22Rv1 (cell line): ENCODE measurements at regions not wholly inside any gene's neighbourhood (a gene's known extent, or its start where the extent isn't known, plus 50 kb on each side); places are given as distances from the start of the nearest gene placed in this dataset.

Source experiments
- H3K27ac ChIP-seq: fragments of 450-650 bp; 2 replicates; pipeline ENCODE4 v1.5.1; 2017
- ZFX ChIP-seq: fragments of 450-650 bp; IDR thresholded peaks from 2 replicates; pipeline ENCODE4 v1.6.1; 2017; ENCODE audit warnings: antibody characterized with exemption, borderline replicate concordance
- TF ChIP-seq, protein P1 (sequence below): fragments of 450-650 bp; IDR thresholded peaks from 2 replicates; pipeline ENCODE4 v1.5.1; 2017; ENCODE audit warnings: mild to moderate bottlenecking

DNA sequence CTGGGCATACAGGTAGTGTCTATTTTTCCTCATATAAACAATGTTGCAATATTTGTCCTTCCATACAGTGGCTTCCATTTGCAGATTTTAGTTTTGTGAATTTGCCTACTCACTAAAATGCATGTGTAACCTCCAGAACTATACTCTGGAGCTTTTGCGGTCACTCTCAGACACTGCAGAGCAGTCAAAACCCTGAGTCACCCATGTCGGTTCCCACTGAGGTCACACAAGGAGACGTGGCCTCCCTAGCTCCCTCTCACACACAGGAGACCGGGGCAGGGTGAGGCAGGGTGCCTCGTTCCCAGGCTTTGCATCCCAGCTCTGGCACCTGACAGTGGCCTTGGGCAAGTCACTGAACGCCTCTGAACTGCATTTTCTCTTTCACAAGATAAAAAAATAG, 55.5 kb upstream of the ZNF354A start:
- no peak overlapping the region for H3K27ac ChIP-seq
- TF ChIP-seq, protein P1, sequence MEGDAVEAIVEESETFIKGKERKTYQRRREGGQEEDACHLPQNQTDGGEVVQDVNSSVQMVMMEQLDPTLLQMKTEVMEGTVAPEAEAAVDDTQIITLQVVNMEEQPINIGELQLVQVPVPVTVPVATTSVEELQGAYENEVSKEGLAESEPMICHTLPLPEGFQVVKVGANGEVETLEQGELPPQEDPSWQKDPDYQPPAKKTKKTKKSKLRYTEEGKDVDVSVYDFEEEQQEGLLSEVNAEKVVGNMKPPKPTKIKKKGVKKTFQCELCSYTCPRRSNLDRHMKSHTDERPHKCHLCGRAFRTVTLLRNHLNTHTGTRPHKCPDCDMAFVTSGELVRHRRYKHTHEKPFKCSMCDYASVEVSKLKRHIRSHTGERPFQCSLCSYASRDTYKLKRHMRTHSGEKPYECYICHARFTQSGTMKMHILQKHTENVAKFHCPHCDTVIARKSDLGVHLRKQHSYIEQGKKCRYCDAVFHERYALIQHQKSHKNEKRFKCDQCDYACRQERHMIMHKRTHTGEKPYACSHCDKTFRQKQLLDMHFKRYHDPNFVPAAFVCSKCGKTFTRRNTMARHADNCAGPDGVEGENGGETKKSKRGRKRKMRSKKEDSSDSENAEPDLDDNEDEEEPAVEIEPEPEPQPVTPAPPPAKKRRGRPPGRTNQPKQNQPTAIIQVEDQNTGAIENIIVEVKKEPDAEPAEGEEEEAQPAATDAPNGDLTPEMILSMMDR, result no peak
- no peak for TF ChIP-seq ZFX

DNA sequence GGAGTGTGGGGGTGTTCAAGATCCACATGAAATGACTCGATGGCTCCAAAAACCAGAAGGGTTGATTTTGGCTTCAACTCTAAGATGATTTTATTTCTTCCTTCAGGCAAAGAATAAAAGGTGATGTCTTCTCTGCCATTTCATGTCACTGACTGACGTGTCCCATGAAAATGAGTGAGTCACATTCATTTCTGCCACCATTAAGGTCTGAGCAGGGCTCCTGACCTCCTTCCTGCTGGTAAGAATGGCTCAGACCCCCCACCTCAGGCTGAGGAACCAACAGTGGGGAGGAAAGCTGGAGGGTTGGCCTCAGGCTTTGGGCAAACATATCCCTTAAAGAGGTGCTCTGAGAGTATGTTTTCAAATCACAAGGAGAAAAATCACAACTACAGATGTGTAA, 53.9 kb upstream of the ZNF354A start:
- H3K27ac ChIP-seq, result no peak overlapping the region
- TF ChIP-seq, protein P1, result no peak
- TF ChIP-seq ZFX, result no peak

- TF ChIP-seq, protein P1, result no peak
- TF ChIP-seq ZFX, result no peak
- H3K27ac ChIP-seq, result no peak overlapping the region
Measured at GRCh38 chr5:178781936-178782335, 51.5 kb upstream of the ZNF354A start.

DNA sequence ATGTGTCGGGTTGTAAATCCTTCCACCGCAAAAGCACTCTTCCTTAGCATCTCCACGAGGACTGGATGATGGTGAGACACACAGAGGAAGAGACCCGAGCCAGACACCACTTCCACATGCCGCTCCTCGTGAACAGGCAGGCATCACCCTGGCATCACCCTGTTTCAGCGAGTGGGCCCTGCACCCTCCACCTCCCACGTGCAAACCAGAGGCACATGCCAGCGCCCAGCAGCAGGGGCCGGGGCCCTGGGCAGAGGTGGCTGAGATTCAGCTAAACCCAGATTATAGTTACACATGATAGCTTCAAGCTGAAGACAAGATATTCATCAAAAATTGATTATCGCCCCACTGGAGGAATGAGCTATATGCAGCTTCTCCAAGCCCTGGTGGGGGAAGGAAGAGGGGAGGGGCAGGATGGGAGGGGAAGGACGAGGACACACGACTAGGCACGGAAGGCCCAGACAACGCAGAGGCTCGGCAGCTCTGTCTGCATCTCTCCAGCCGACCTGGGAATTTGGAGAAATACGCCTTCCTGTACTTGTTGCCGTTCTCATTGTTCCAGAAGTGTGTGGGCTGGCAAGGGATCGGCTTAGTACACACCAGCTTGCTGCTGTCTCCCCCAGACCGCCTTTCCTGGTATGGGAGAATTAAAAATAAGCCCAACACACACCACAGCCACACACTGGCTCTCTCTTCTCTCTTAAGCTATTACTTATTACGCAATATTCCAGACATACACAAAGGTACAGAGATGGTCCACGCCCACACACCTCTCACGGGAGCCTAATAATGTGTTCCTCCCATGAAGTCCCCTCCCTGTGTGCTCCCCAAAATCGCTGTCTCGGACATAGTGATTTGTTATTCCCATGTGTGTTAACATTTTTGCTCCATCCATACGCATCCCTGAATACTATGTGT, 50.4 kb upstream of the ZNF354A start:
- H3K27ac ChIP-seq, result no peak overlapping the region
- TF ChIP-seq ZFX, result no peak
- TF ChIP-seq, protein P1, result no peak
